ENCODE measurements at regions not wholly inside any gene's neighbourhood (a gene's known extent, or its start where the extent isn't known, plus 50 kb on each side); places are given as distances from the start of the nearest gene placed in this dataset.
A peak's percentile ranks its signal among the peaks of the same experiment; 100 is the strongest.

- peak in 1 of 2 experiments; percentile 47 for DNase-seq
- Histone ChIP-seq H3K27me3 (no peaks in the 10 kb centered on the region), H3K4me3 (no peak overlapping the region), H3K9me3 (replicated peaks) (no peaks in the 10 kb centered on the region), H3K36me3 (no peaks in the 10 kb centered on the region), H3K27ac (no peak overlapping the region), H3K4me1 (peaks cover 10% of the 10 kb centered on the region; the same call in 1 of the 2 replicates)
Measured at GRCh38 chr1:232547938-232548484, 81.9 kb downstream of the SIPA1L2 start.

- DNase-seq = no peak
- H3K4me3 ChIP-seq = no peak overlapping the region
- peaks cover 11% of the 10 kb centered on the region; the same call in 1 of the 2 replicates for H3K4me1 ChIP-seq
- no peaks in the 10 kb centered on the region for H3K27me3 ChIP-seq
- H3K36me3 ChIP-seq = no peaks in the 10 kb centered on the region
- no peaks in the 10 kb centered on the region for H3K9me3 ChIP-seq (replicated peaks)
- H3K27ac ChIP-seq = no peak overlapping the region
Measured at GRCh38 chr1:232542633-232543593, 87.0 kb downstream of the SIPA1L2 start.

- peaks cover 8% of the 10 kb centered on the region; the same call in 1 of the 2 replicates for H3K4me1 ChIP-seq
- H3K4me3 ChIP-seq = no peak overlapping the region
- H3K9me3 ChIP-seq (replicated peaks) = no peaks in the 10 kb centered on the region
- H3K27me3 ChIP-seq = no peaks in the 10 kb centered on the region
- no peaks in the 10 kb centered on the region for H3K36me3 ChIP-seq
- no peak overlapping the region for H3K27ac ChIP-seq
- no peak for DNase-seq
Measured at GRCh38 chr1:232538943-232539302, 91.0 kb downstream of the SIPA1L2 start.

GRCh38 chr1:232538224-232538942 lies 91.5 kb downstream of the SIPA1L2 start:
- Histone ChIP-seq H3K4me1 (peaks cover 8% of the 10 kb centered on the region; the same call in 1 of the 2 replicates), H3K27ac (no peak overlapping the region)
- DNase-seq = peak; percentile 19 to 47

GRCh38 chr1:232534552-232535517 lies 95.1 kb downstream of the SIPA1L2 start:
- Histone ChIP-seq H3K36me3 (no peaks in the 10 kb centered on the region), H3K27me3 (no peaks in the 10 kb centered on the region), H3K9me3 (replicated peaks) (no peaks in the 10 kb centered on the region), H3K4me1 (peaks cover 8% of the 10 kb centered on the region; the same call in 1 of the 2 replicates), H3K27ac (no peak overlapping the region), H3K4me3 (no peak overlapping the region)
- no peak for DNase-seq

More at GRCh38 chr1:232538224-232538942, 91.5 kb downstream of the SIPA1L2 start:
- Histone ChIP-seq H3K9me3 (replicated peaks) (no peaks in the 10 kb centered on the region), H3K4me3 (no peak overlapping the region), H3K27me3 (no peaks in the 10 kb centered on the region), H3K36me3 (no peaks in the 10 kb centered on the region)

GRCh38 chr1:232533328-232533727 lies 96.6 kb downstream of the SIPA1L2 start:
- H3K9me3 ChIP-seq (replicated peaks) = no peaks in the 10 kb centered on the region
- no peak for DNase-seq
- peaks cover 3% of the 10 kb centered on the region; the same call in 1 of the 2 replicates for H3K4me1 ChIP-seq
- H3K27ac ChIP-seq = no peak overlapping the region
- no peak overlapping the region for H3K4me3 ChIP-seq
- H3K36me3 ChIP-seq = no peaks in the 10 kb centered on the region
- H3K27me3 ChIP-seq = no peaks in the 10 kb centered on the region

GRCh38 chr1:232532901-232533300 lies 97.0 kb downstream of the SIPA1L2 start:
- H3K9me3 ChIP-seq (replicated peaks) = no peaks in the 10 kb centered on the region
- H3K4me3 ChIP-seq = no peak overlapping the region

GRCh38 chr1:232531291-232531690 lies 98.6 kb downstream of the SIPA1L2 start:
- DNase-seq = no peak
- no peaks in the 10 kb centered on the region for H3K36me3 ChIP-seq
- H3K27me3 ChIP-seq = no peaks in the 10 kb centered on the region
- H3K4me1 ChIP-seq = no peaks in the 10 kb centered on the region
- H3K4me3 ChIP-seq = no peak overlapping the region
- H3K27ac ChIP-seq = no peak overlapping the region
- no peaks in the 10 kb centered on the region for H3K9me3 ChIP-seq (replicated peaks)

More at GRCh38 chr1:232532901-232533300, 97.0 kb downstream of the SIPA1L2 start:
- Histone ChIP-seq H3K36me3 (no peaks in the 10 kb centered on the region), H3K27me3 (no peaks in the 10 kb centered on the region), H3K27ac (no peak overlapping the region), H3K4me1 (peaks cover under 1% of the 10 kb centered on the region; the same call in 1 of the 2 replicates)
- DNase-seq = no peak

- no peaks in the 10 kb centered on the region for H3K4me1 ChIP-seq
- no peak for DNase-seq
- no peaks in the 10 kb centered on the region for H3K36me3 ChIP-seq
- no peaks in the 10 kb centered on the region for H3K9me3 ChIP-seq (replicated peaks)
- no peak overlapping the region for H3K4me3 ChIP-seq
- no peak overlapping the region for H3K27ac ChIP-seq
- H3K27me3 ChIP-seq = no peaks in the 10 kb centered on the region
Measured at GRCh38 chr1:232529747-232530146, 100.2 kb downstream of the SIPA1L2 start.

- Histone ChIP-seq H3K4me1 (no peaks in the 10 kb centered on the region), H3K27me3 (no peaks in the 10 kb centered on the region), H3K4me3 (no peak overlapping the region), H3K36me3 (no peaks in the 10 kb centered on the region), H3K9me3 (replicated peaks) (no peaks in the 10 kb centered on the region), H3K27ac (no peak overlapping the region)
- no peak for DNase-seq
Measured at GRCh38 chr1:232528472-232529089, 101.4 kb downstream of the SIPA1L2 start.

- H3K4me3 ChIP-seq = no peak overlapping the region
- no peaks in the 10 kb centered on the region for H3K27me3 ChIP-seq
- DNase-seq = no peak
- no peaks in the 10 kb centered on the region for H3K9me3 ChIP-seq (replicated peaks)
- H3K4me1 ChIP-seq = no peaks in the 10 kb centered on the region
- H3K27ac ChIP-seq = no peak overlapping the region
- no peaks in the 10 kb centered on the region for H3K36me3 ChIP-seq
Measured at GRCh38 chr1:232524056-232524455, 105.9 kb downstream of the SIPA1L2 start.

GRCh38 chr1:232522189-232522588 lies 107.7 kb downstream of the SIPA1L2 start:
- Histone ChIP-seq H3K27ac (no peak overlapping the region), H3K36me3 (no peaks in the 10 kb centered on the region)

GRCh38 chr1:232521660-232522059 lies 108.3 kb downstream of the SIPA1L2 start:
- Histone ChIP-seq H3K9me3 (replicated peaks) (no peaks in the 10 kb centered on the region), H3K4me3 (no peak overlapping the region), H3K27me3 (no peaks in the 10 kb centered on the region), H3K36me3 (no peaks in the 10 kb centered on the region), H3K4me1 (no peaks in the 10 kb centered on the region), H3K27ac (no peak overlapping the region)
- DNase-seq = no peak

More at GRCh38 chr1:232522189-232522588, 107.7 kb downstream of the SIPA1L2 start:
- no peaks in the 10 kb centered on the region for H3K9me3 ChIP-seq (replicated peaks)
- no peaks in the 10 kb centered on the region for H3K27me3 ChIP-seq
- H3K4me1 ChIP-seq = no peaks in the 10 kb centered on the region
- no peak overlapping the region for H3K4me3 ChIP-seq
- no peak for DNase-seq

Measured in SJCRH30 (cell line).